ENCODE measurements at regions not wholly inside any gene's neighbourhood (a gene's known extent, or its start where the extent isn't known, plus 50 kb on each side); places are given as distances from the start of the nearest gene placed in this dataset.
A peak's percentile ranks its signal among the peaks of the same experiment; 100 is the strongest.

DNA sequence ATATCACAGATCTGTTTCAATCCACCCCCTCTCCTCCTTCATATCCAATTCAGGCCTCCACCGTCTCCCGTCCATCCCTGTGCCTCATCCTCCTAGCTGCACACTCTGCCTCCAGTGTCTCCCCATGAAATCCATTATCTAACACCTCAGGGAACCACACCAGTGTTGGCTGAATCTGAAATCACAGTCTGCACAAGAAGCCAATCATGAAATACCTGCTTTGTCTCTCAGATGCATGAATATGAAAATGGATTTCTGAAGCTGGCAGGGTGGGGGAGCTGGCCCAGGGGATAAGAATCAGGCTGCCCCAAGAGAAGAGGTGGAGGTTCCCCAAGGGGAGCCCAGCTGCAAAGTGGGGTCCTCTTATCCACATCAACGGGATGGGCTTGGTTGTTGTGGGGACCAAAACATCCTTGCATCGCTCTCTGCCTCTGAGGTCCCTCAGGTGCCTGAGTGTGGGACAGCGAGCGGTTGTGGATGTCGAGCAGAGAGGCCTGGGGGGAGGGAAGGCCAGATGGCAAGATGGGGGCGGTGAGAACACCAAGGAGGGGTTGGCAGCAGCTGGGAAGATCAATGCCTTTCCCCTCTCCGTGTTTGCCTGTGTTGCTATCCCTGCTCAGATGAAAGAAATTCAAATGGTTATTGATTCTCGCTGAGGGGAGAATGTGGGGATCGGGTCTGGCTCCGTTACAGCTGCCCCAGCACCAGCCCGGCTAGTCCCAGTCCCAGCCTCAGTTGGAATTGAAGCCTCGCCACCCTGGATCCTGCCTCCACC is 237.3 kb upstream of the POU3F1 start:
- DNase-seq: no peak

DNA sequence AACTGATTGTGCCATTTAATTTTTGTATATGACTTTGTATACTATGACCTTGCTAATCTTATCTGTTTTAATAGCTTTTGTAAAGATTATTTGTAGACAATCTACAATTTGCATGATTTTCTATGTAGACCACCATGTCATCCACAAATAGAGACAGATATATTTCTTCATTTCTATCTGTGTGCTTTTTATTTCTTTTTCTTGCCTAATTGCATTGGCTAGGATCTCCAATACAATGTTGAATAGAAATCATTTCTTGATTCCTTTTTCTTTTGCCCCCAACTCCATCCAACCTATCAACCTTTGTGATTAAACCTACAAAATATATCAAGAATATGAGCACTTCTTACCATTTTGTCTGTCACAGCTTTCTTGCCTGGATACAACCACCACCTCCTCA is 232.6 kb upstream of the POU3F1 start:
- DNase-seq: no peak

DNA sequence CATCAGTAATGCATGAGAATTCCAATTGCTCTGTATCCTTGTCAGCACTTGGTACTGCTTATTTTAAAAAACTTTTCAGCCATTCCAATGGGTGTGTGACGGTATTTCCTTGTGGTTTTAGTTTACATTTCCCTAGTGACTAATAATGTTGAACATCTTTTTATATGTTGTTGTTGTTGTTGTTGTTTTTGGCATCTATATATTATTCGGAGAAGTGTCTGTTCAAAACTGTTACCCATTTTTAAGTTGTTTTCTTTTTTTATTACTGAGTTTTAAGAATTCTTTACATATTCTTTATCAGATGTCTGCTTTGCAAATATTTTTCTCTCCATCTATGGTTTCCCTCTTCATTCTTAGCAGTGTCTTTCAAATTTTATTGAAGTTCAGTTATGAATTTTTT is 231.1 kb upstream of the POU3F1 start:
- no peak for DNase-seq

DNA sequence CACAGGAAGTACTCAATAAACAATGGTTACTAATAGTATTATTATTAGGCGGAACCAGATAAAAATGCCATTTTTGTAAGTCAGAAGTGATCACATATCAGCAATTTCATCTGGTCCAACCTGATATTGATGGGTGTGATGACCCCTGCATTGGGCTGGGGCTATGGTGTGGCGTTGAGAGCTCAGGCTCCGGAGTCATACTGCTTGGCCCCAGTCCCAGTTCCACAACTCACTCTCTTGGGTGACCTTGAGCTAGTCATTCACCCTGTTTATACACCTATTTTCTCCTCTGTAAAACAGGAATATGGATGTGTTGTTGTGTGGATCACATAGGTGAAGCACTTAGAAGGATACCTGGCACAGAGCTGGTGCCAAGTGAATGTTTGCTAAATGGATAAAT is 229.4 kb upstream of the POU3F1 start:
- DNase-seq: no peak

DNA sequence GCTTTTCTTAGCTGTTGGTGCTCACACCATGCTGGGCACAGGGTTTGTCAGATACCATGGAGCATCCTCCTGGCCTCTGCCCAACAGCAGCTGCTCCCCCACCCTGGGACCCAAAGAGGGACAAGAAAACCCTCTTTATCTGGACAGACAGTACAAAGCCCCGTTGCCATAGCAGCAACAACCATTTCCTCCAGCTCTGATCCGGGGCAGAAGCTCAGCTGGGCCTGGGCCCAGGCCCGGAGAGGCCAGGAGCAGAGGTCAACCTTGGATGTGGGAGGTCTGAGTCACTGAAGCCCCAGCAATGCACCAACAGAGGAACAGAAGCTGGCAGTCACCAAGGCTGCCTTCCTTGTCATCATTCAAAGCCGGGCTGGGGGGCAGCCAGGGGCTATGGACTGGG is 228.4 kb upstream of the POU3F1 start:
- peak in 5 of 14 donors; percentile 3 to 49 (median 6) for DNase-seq

DNA sequence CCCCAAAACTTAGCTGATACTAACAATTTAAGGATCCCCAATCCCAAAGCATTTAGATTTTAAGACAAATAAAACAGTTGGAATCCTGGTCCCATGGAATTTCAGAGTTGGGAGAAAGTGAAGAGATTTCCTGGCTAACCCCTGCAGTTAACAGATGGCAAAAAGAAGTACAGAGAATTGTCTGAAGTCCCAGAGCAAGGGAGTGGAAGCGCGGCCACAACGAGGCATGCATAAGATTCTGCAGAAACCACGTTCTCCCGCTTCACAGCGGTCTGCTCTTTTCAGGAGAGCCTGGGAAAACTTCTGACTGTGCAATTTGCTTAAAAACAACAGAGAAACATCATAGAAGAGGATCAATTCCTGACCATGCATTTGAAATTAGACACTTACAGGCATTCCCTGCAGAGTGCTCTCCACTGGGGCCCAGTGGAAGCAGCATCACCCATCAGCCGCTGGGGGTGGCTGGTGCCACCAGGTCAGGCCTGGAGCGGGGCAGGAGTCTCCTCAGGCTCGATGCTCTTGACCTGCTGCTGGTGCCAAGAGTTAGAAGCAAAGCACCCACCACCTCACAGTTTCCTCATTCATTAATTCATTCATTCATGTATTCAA is 226.7 kb upstream of the POU3F1 start:
- no peak for DNase-seq

DNA sequence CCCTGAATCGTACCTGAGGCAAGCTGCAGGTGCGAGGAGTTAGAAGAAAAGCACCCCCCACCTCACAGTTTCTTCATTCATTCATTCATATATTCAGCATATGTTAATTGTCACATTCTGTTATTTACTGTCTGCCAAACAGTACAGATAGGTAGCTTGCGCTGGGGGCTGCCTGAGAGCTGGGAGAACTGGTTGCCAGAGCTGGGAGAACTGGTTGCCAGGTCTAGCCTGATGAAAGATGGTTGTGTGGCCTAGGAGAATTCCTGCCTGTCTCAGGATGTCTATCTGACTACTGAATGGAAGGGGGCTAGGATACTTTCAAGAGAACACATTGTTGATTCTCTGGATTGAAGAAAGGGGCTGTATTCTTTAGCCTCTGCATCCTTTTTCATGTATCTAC is 225.9 kb upstream of the POU3F1 start:
- no peak for DNase-seq

DNA sequence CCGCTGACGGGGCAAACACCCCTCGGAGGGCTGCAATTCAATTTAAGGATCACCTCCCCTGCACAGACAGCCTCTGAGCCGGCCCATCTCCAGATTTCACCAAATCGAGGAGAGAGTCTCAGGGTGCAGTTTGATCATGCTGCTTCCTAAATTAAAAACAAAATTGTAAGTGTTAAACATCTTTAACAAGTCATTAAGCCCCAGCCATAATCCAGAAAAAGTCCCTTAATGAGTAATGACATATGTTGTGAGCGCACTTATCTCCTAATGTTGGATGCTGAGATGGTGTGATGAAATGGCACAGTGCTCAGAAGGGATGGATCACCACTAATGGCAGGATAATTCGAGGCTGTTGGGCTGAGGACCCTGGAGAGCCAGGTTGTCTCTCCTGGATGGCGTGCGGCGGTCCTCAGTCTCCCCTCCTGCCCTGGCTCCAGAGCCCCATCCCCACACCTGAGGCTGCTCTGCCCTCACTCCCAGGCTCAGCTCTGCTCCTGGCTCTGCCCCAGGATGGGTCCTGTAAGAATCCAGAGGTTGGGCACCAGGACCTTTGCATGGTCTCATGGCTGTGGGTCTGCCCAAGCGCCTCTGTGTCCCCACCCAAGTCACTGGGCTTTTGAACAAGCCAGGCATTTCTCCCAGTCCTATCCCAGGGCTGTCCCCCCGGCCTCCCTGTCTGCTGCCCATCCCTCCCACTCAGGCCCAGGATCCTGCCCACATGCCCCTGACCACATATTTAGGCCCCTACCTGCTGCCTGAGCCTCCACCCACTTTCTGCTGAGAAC is 224.4 kb upstream of the POU3F1 start:
- no peak for DNase-seq

DNA sequence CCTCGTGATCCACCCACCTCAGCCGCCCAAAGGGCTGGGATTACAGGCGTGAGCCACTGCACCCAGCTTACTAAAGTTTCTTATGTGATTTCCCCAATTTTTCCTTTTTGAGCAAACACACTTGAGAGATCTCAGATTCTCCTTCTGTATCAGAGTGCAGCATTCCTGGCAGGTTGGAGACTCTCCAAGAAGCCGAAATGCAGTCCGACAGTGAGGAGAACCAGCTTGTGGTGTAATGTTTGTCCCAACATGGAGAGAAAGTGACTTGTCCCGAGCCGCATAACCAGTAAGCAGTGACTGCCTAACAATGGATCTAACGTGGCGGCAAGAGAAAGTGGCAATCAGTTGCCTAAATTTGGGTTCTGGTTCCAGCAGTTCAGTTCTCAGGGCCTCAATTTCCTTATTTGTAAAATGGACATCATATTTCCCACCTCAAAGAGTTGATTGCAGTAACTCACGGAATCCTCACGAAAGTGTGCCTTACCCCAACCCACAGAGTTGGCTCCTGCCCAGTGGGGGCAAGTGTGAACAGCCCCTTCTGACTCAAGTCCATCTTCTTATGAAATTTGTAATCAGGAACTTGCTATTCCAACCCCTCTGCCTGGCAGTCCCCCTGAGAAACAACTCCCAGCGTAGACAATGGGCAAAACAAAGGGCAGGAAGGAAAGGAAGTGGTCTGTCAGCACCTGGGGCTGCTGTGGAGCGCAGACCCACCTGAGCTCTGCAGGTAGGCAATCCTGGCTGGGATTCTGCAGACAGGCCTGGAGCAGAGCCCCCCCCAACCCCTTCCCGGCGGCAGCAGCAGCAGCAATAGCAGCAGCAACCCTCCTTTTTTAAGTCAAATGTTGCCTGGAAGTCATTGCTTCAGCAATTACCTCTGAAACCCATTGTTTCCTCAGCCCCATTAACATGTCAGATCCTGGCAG is 223.6 kb upstream of the POU3F1 start:
- no peak for DNase-seq

DNA sequence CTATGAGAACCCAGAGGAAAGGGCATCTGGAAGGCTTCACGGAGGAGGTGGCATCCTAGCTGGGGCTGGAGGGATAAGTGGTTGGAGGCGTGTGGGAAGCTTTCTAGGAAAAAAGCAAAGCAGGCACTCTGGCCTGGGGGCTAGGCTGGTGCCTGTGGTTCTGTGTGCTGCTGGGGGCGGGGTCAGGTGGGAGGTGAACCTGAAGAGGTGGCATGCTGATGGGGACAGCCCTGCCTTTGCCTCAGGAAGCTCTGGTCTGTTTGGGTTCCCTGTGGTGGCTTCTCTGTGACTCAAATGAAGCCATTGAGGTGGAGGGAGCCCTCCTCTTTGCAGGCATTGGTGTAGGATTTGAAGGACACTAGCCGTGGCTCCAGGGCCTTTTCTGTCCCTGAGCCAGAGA is 221.6 kb upstream of the POU3F1 start:
- no peak for DNase-seq

DNA sequence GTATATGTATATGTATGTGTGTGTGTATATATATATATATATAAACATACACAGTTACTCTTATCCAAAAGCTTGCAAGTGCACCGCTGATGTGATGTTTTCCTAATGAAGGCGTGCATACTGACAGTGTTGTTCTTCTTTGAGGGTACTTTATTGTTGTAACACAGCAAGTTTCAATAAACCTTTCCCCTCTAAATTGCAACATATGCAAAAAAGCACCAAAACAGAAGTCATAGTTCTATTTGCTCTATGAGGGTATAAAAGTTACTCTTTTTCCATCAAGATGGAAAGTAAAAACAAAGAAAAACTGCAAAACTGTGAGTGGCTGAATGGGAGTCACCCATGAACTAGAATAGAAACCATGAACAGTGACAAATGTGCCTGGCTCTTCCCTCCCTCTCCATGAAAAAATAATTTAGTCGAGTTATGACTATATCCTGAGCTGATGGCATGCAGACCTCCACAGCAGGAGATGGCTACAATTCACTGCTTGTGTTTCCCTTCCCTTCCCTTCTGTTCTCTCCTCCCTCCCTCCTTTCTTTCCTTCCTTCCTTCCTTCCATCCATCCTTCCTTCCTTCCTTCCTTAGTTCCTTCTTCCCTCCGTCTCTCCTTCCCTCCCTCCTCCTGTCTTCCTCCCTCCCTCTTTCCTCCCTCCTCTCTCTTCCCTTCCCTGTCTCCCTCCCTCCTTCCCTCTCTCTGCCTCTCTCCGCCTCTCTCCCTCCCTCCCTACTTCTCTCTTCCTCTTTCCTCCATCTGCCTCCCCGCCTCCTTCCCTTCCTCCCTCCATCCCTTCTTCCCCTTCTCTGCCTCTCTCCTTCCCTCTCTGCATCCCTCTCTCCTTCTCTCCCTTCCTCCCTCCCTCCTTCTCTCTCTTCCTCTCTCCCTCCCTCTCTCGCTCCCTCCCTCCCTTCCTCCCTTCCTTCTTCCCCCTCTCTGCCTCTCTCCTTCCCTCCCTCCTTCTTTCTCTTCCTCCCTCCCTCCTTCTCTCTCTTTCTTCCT is 220.7 kb upstream of the POU3F1 start:
- DNase-seq: no peak

DNA sequence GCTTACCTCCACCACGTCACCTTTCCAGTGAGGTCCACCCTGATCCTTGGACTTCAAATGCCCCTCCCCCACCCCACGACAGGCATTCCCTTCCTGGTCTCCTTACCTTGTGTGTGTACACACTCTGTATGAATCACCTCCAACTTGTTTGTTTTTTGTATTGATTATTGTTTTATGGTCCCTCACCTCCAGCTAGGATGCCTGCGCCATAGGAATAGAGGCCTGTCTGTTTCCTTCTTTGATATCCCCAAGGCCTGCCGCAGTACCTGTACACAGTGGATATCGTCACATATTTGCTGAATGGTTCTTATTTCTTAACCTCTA is 219.6 kb upstream of the POU3F1 start:
- DNase-seq: no peak

DNA sequence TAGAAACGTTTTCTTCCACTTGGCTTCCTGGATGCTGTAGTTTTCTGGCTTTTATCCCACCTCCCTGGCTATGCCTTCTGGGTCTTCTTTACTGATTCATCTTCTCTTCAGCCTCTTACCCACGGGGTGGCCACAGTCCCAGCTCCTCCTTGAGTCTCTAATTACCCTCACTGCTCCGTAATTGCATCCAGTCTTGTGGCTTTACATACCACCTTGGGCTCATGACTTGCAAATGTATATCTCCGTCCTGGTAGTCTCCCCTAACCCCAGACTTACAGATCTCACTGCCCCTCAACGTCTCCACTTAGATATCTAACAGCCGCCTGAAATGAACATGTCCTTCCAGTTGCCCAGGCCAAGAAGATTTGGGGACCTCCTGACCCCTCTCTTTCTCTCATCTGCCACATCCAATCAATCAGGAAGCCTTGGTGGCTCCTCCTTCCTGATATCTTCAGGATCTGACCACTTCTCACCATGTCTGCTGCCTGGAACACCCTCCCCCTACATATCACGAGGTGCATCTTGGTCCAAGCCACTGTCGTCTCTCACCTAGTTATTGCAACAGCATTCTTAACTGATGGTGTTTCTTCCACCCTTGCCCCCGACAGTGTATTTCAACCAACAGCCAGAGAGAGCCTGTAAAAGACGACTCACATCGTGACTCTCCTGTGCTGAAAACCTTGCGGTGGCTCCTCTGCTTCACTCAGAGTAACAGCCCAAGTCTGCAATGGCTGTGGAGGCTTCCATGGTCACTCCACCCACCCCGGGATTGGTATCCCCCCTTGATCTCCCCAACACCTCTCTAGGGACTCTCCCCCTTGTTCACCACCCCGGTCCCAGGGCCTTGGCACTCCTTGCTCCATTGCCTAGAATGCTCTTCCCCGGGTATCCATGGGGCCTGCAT is 219.0 kb upstream of the POU3F1 start:
- no peak for DNase-seq

DNA sequence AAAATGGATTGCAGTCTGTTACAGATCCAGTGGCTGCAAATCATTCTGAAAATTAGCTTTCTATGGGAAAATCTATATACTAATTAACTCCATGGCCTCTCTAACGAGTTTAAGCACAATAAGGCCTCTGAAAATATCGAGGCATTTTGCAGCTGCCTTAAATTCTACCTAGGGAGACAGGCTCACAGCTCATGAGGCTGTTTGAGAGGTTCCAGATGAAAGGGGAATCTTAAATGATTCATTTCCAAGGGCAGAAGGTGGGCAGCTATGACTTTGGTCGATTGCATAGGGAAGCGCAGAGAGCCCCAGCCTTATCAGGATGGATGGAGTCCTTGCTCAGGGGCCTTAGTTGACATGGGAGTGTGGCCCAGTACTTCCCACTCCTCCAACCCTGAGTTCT is 216.8 kb upstream of the POU3F1 start:
- DNase-seq: no peak

DNA sequence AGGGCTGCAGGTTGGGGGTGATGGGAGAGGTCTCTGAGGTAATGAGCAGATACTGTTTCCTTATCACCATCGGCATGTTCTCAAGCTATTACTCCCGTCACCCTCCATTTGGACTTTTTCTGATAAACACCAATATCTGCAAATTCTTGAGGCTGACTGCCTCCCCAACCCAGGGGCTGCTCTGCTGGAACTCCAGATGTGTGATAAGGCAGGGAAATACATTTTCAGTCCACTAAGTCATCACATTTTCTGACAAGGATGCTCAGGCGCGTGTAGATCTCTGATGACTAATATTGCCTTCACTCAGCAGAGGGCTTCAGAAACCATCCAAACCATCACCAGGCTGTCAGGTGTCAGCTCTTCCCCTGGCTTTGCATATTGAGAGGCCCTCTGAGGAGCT is 215.0 kb upstream of the POU3F1 start:
- DNase-seq: no peak

DNA sequence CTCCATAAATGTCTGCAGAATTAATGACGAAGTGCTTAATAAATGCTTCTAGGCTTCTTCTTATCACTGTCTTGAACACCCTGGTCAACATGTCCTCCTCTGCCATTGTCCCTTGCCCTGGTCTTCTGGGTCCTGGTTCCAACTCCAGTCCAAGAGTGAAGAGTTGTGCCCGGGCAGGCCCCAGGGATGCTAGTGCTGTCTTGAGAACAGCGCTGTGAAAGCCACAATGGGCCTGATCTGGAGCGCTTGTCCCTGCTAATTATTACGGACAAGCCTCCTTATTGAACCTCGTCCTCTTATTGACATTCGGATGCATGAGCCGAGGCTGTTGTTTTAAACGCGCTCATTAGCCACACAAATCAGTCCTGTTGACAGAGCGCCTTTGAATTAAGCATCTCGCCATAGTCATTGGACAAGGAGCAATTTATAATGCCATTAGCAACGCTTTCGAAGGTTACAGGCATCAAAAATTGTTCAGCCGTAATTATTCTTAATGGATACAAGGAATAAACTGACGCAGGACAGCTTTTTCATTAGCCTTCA is 211.6 kb upstream of the POU3F1 start:
- DNase-seq: no peak

DNA sequence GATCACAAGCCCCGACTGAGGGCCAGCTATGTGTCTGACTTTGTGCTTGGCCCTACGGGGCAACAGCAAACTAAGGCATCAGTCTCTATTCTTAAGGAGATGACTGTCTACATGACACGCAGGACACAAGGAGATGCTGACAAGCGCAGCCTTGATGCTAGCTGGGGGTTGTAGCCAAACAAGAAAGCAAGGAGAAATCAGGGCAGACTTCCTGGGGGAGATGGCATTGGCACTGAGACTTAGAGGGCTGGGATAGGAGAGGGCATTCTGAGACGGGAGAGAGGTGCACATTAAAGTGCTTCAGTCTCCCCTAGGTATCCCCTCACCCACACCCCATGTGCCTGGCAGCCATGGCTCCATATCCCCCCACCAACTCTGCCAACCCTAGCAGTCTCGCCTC is 210.8 kb upstream of the POU3F1 start:
- DNase-seq: no peak

DNA sequence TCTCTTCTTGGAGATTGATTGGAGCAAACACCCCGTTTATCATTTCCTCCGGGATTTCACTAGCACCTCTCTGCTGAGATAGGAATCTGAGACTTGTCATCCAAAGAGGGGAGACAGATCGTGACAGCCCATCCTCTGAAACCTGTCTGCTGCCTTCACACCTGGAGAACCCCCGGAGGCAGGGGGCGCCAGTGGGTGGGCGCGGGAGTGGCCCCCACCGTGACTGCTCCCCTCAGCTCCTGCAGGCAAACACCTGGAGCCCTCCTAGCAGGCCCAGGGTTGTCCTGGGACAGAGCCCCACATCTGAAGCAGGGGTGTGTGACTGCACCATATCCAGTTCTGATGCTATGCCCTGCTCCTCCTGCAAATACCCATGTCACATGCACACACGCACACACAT is 209.5 kb upstream of the POU3F1 start:
- DNase-seq: no peak

DNA sequence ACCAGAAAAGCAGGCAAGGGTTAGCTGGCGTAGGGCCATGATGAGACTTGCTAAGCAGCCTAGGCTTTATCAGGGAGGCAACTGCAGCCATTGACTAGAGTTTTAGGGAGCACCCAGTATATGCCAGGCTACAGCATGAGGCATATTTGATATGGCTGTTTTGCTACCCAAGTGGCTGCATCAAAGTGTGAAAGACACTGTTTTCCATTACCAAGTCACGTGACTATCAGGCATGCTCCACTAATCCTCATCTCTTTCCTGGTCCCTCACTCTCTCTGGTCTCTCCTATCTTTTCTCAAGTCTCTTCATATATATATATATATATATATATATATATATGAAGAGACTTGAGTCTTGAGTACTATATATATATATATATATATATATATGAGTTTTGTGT is 206.7 kb upstream of the POU3F1 start:
- DNase-seq: no peak

DNA sequence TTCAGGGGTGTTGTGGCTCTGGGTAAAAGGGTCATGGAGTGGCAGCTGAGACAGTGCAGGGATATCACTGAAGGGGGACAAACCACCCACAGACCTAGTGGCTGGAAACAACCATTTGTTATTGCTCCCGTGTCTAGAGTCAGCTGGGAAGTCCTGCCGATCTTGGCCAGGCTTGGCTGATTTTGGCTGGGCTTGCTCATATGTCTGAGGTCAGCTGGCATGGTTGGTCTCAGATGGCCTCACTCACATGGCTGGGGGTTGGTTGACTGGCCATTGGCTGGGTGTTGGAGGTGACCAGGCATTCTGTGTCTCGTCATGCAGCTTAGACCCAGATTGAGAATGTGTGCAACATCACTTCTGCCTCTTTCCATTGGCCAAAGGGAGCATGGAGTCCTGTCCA is 203.8 kb upstream of the POU3F1 start:
- no peak for DNase-seq

Data from C1 segment of cervical spinal cord (tissue), 14 donors.